Ramos (cell line): ENCODE measurements at regions not wholly inside any gene's neighbourhood (a gene's known extent, or its start where the extent isn't known, plus 50 kb on each side); places are given as distances from the start of the nearest gene placed in this dataset.

ENCODE experiments used
- in situ Hi-C: fragments of 300-500 bp; cut with MboI; formaldehyde crosslinking; loops from one replicate; pipeline ENCODE4 v1.14.3; 2022; ENCODE audit warnings: low sequenced_read_pairs; ENCODE audit not compliant: unreplicated experiment

GRCh38 chr5:104977529-104977928, 1414.9 kb upstream of the NUDT12 start:
- in situ Hi-C loops, result no loop called here

GRCh38 chr5:104967806-104968410, 1405.3 kb upstream of the NUDT12 start:
- in situ Hi-C loops, result no loop called here

- in situ Hi-C loops, result no loop called here
Observed at GRCh38 chr5:104965006-104965405, 1402.4 kb upstream of the NUDT12 start.

GRCh38 chr5:104955479-104955878, 1392.9 kb upstream of the NUDT12 start:
- in situ Hi-C loops, result no loop called here

- in situ Hi-C loops, result no loop called here
Observed at GRCh38 chr5:104952876-104953275, 1390.3 kb upstream of the NUDT12 start.

- in situ Hi-C loops, result no loop called here
Observed at GRCh38 chr5:104951829-104952228, 1389.2 kb upstream of the NUDT12 start.

GRCh38 chr5:104947076-104947475, 1384.5 kb upstream of the NUDT12 start:
- in situ Hi-C loops, result no loop called here

GRCh38 chr5:104942735-104943134, 1380.1 kb upstream of the NUDT12 start:
- in situ Hi-C loops, result no loop called here

- in situ Hi-C loops, result no loop called here
Observed at GRCh38 chr5:104941030-104941645, 1378.5 kb upstream of the NUDT12 start.

- in situ Hi-C loops, result no loop called here
Observed at GRCh38 chr5:104937598-104937997, 1375.0 kb upstream of the NUDT12 start.

- in situ Hi-C loops, result no loop called here
Observed at GRCh38 chr5:104932431-104932830, 1369.8 kb upstream of the NUDT12 start.

- in situ Hi-C loops, result no loop called here
Observed at GRCh38 chr5:104928906-104929520, 1366.4 kb upstream of the NUDT12 start.

GRCh38 chr5:104915226-104915625, 1352.6 kb upstream of the NUDT12 start:
- in situ Hi-C loops, result no loop called here

- in situ Hi-C loops, result no loop called here
Observed at GRCh38 chr5:104914536-104915070, 1352.0 kb upstream of the NUDT12 start.

- in situ Hi-C loops, result no loop called here
Observed at GRCh38 chr5:104913841-104914281, 1351.3 kb upstream of the NUDT12 start.

GRCh38 chr5:104909803-104910202, 1347.2 kb upstream of the NUDT12 start:
- in situ Hi-C loops, result no loop called here

- in situ Hi-C loops, result no loop called here
Observed at GRCh38 chr5:104904561-104904960, 1342.0 kb upstream of the NUDT12 start.

- in situ Hi-C loops, result no loop called here
Observed at GRCh38 chr5:104903941-104904340, 1341.4 kb upstream of the NUDT12 start.

- in situ Hi-C loops, result no loop called here
Observed at GRCh38 chr5:104891596-104891995, 1329.0 kb upstream of the NUDT12 start.

GRCh38 chr5:104890767-104891166, 1328.2 kb upstream of the NUDT12 start:
- in situ Hi-C loops, result no loop called here

- in situ Hi-C loops, result no loop called here
Observed at GRCh38 chr5:104859437-104859836, 1296.8 kb upstream of the NUDT12 start.
